ENCODE measurements at regions not wholly inside any gene's neighbourhood (a gene's known extent, or its start where the extent isn't known, plus 50 kb on each side); places are given as distances from the start of the nearest gene placed in this dataset.

- H3K4me3 ChIP-seq (ENCODE audit: low read depth, low read length), result no peak overlapping the region
- TF ChIP-seq CTCF (IDR thresholded peaks at IDR 0.05; ENCODE audit: low read depth, low read length, missing control alignments), result no peak
- DNase-seq (ENCODE audit: low read depth), result no peak
These were observed 243.2 kb downstream of the DSEL start for GRCh38 chr18:67273288-67273687.

DNA sequence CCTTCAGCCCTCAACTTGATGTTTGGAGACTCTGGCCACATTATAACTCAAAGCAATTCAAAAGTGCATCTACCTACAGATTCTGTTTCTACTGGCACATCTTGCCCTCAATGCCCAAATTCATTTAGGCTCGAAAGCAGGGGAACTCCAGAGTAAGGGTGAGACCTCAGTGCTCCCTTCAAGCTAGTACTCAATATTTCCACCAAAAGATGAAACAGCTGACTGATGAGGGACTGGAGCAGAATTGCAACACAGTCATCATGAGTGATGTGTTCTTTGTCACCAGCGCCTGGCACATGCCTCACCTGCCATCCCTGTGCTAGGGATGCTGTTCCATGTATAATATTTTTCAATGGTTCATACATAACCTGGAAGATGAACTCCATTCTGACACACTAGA, 247.3 kb downstream of the DSEL start:
- DNase-seq (ENCODE audit: low read depth), result no peak
- TF ChIP-seq CTCF (IDR thresholded peaks at IDR 0.05; ENCODE audit: low read depth, low read length, missing control alignments), result no peak
- H3K4me3 ChIP-seq (ENCODE audit: low read depth, low read length), result no peak overlapping the region

- no peak for DNase-seq (ENCODE audit: low read depth)
- TF ChIP-seq CTCF (IDR thresholded peaks at IDR 0.05; ENCODE audit: low read depth, low read length, missing control alignments), result no peak
- H3K4me3 ChIP-seq (ENCODE audit: low read depth, low read length), result no peak overlapping the region
These were observed 248.0 kb downstream of the DSEL start for GRCh38 chr18:67268530-67268929.

GRCh38 chr18:67266246-67267237, 250.0 kb downstream of the DSEL start:
- H3K4me3 ChIP-seq (ENCODE audit: low read depth, low read length), result no peak overlapping the region
- TF ChIP-seq CTCF (IDR thresholded peaks at IDR 0.05; ENCODE audit: low read depth, low read length, missing control alignments), result no peak
- no peak for DNase-seq (ENCODE audit: low read depth)

DNA sequence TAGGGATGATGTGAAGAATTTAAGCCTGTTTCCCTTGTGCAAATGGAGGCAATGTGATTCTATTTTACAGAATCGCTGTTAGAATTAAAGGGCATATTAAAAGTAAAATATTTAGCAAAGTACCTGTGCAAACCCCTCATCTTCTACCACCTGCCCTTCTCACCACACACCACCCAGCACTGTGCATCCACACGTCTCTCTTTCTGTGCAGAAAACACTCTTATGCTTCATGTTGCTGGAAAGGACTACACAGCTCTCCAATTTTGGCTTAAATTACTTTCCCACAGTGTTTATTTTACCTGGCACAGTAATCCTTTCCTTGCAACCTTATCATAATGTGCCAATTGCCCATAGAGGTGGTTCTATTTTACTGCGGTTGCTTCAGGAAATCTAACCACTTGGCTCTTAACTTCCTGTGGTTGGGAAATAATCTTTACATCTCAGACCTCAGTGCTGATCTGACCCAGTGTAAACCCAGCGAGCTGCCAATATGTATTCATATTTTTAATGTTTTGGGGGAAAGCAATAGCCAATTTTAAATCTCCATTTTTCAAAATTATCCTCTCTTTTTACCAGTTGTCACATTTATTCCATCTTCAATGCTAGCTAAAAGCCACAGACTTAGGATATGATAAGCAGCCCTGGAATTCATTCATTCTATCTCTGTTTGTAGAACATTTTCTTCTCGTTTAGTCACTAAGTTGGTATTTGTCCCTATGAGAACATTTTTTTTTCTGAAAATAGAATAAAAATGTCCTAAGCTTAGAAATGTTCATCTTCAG, 250.9 kb downstream of the DSEL start:
- TF ChIP-seq CTCF (IDR thresholded peaks at IDR 0.05; ENCODE audit: low read depth, low read length, missing control alignments), result no peak
- no peak for DNase-seq (ENCODE audit: low read depth)
- no peak overlapping the region for H3K4me3 ChIP-seq (ENCODE audit: low read depth, low read length)

- no peak for DNase-seq (ENCODE audit: low read depth)
- H3K4me3 ChIP-seq (ENCODE audit: low read depth, low read length), result no peak overlapping the region
- TF ChIP-seq CTCF (IDR thresholded peaks at IDR 0.05; ENCODE audit: low read depth, low read length, missing control alignments), result no peak
These were observed 254.5 kb downstream of the DSEL start for GRCh38 chr18:67261931-67262552.

Measured in GM12864 (cell line).